Ishikawa (cell line): ENCODE measurements at regions not wholly inside any gene's neighbourhood (a gene's known extent, or its start where the extent isn't known, plus 50 kb on each side); places are given as distances from the start of the nearest gene placed in this dataset.

ENCODE experiments used
- CEBPB ChIP-seq: IDR thresholded peaks from 2 replicates; pipeline ENCODE4 v1.6.1; 2012
- EGR1 ChIP-seq: IDR thresholded peaks from 2 replicates; pipeline ENCODE4 v1.6.1; 2012
- EP300 ChIP-seq: IDR thresholded peaks from 2 replicates; pipeline ENCODE4 v1.6.1; 2012; ENCODE audit warnings: borderline replicate concordance
- FOXM1 ChIP-seq: IDR thresholded peaks from 2 replicates; pipeline ENCODE4 v1.6.1; 2012; ENCODE audit warnings: low read depth, borderline replicate concordance
- MAX ChIP-seq: IDR thresholded peaks from 2 replicates; pipeline ENCODE4 v1.6.1; 2012
- NFIC ChIP-seq: IDR thresholded peaks from 2 replicates; pipeline ENCODE4 v1.6.1; 2012
- RAD21 ChIP-seq: IDR thresholded peaks from 2 replicates; pipeline ENCODE4 v1.6.1; 2012; ENCODE audit warnings: low read depth
- REST ChIP-seq: IDR thresholded peaks from 2 replicates; pipeline ENCODE4 v1.6.1; 2012; ENCODE audit warnings: low read depth, mild to moderate bottlenecking
- TCF12 ChIP-seq: IDR thresholded peaks from 2 replicates; pipeline ENCODE4 v1.6.1; 2012; ENCODE audit warnings: low read depth
- TEAD4 ChIP-seq: IDR thresholded peaks from 2 replicates; pipeline ENCODE4 v1.6.1; 2012
- YY1 ChIP-seq: IDR thresholded peaks from 2 replicates; pipeline ENCODE4 v1.6.1; 2012; ENCODE audit warnings: low read depth
- ZBTB7A ChIP-seq: IDR thresholded peaks from 2 replicates; pipeline ENCODE4 v1.6.1; 2012; ENCODE audit warnings: low read depth

GRCh38 chr1:224565611-224566406 lies 50.3 kb upstream of the CNIH3 start:
- TF ChIP-seq FOXM1 (no peak), EP300 (no peak), REST (no peak), TCF12 (no peak), ZBTB7A (no peak), YY1 (no peak), CEBPB (no peak), NFIC (no peak), TEAD4 (no peak), EGR1 (no peak), RAD21 (no peak), MAX (no peak)
